GM21717 (cell line): ENCODE measurements at regions not wholly inside any gene's neighbourhood (a gene's known extent, or its start where the extent isn't known, plus 50 kb on each side); places are given as distances from the start of the nearest gene placed in this dataset.

Source experiments
- ATAC-seq: cut with Tn5 transposase; IDR thresholded peaks from one replicate; pipeline ENCODE4 v1.9.1; 2021; ENCODE audit warnings: mild to moderate bottlenecking, moderate library complexity; ENCODE audit not compliant: unreplicated experiment

DNA sequence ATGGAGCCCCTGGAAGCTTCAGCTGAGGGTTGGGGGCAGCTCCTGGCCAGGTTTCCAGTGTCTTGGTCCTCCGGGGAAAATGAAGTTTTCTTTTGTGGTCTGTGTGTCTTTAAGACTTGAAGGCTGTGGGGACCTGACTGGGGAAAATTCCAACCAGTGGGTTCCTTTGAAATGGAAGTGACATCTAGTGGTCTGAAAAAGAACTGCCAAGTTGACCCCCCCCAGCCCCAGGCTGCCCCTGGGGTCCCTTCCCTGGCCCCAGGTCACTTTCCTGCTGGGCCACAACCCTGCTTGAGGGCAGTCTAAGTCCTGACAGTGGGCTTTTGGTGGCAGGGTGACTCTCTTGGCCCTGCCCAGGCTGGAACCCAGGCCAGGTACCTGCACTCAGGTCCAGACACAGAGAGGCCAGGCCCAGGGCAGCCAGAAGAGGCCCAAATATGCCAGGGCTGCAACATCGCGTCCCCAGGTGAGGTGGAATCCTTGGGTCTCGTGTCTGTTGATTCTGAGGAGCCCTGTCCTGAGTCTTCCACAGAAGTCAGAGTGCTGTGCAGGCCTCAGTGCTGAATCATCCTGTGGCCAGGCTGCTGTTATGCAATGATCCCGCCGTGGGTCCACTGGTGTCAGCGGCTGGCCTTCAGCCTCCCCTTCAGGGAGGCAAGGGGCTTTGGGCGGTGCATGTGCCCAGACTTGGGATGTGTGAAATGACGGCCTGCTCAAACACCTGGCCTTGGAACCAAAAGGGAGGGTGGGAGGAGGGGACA is 68.4 kb downstream of the VEGFA start:
- no peak for ATAC-seq

GRCh38 chr6:43837507-43837906 is 67.5 kb downstream of the VEGFA start:
- ATAC-seq: no peak

DNA sequence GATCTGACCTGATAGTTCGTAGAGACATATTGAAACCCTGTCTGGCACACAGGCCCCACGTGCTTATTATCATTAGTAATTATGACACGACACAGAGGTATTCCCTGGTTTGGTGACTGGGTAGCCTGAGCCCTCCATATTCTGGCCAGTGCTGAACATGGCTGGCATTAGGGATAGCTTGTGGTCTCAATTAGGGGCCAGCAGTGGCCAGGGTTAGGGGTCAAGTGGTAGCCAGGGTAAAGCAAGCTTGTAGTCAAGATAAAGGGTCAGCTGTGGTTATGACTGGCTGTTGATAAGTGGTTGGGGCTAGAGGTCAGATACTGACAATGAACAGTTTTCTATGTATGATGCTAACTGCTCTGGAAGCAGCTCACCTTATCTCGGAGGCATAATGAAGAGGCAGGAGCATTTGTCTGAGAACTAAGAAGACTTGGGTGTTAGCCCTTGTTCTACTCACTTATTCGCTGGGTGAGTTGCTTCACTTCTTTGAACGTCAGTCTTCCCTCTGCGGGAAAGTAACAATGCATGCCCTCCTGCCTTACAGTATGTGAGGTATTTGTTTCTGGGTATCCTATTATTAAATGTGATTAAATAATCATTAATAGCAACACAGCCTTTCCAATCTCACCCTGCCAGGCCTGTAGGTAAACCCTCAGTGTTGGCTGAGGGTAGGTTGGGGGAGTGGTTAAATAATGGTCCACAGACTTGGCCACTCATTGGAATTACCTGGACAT is 66.7 kb downstream of the VEGFA start:
- ATAC-seq: no peak
